ENCODE measurements at regions not wholly inside any gene's neighbourhood (a gene's known extent, or its start where the extent isn't known, plus 50 kb on each side); places are given as distances from the start of the nearest gene placed in this dataset.

- no peak for TF ChIP-seq MAX (IDR thresholded peaks at IDR 0.05; ENCODE audit: low read depth, low read length)
- no peak for TF ChIP-seq CTCF (IDR thresholded peaks at IDR 0.05; ENCODE audit: low read depth, low read length)
Observed at GRCh38 chrX:82591421-82591820, 916.7 kb upstream of the POU3F4 start.
